ENCODE measurements at regions not wholly inside any gene's neighbourhood (a gene's known extent, or its start where the extent isn't known, plus 50 kb on each side); places are given as distances from the start of the nearest gene placed in this dataset.
"Not testable (repeated sequence)": the region's sequence is repeated elsewhere in the genome, so short reads cannot be mapped to it uniquely, and the experiment has no call there.

DNA sequence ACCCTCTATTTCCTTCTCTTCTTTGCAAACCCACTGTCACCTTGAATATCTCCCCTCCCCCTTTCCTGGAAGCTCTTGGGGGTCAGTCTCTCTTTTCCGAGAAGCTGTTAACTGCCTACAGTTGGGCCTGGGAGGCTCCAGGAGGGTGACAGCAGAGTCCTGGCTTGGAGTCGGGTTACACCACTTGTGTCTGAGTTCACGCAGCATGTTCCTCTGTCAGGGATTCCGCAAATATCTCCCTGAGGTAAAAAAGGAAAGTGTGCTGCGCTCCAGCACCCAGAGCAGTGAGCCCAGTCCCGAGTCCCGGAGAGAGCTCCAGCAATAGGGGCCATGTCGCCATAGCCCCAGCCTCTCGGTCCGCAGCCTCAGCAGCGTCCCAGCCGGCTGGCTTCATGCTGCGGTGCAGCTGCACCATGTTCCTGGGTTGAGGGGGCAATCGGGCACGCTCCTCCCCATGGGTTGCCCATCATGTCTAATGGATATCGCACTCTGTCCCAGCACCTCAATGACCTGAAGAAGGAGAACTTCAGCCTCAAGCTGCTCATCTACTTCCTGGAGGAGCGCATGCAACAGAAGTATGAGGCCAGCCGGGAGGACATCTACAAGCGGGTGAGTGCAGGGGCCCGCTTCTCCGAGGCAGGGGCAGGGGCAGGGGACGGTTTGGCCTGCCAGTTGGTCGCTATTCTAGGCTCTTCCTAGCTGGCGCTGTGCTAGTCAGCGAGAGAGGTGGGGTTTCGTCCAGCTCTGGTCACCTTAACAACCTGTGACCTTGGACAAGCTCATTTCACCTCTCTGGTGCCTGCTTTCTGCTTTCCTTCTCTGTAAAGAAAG is 101.3 kb upstream of the SEC22B start:
- H3K4me1 Mint-ChIP-seq; H3K4me1 ChIP-seq (ENCODE audit: control insufficient read depth in 2 of 2, insufficient read depth in 2 of 2, low read length in 2 of 2); H3K4me3 ChIP-seq (ENCODE audit: control extremely low read depth in 1 of 5, extremely low read depth in 1 of 5, insufficient read depth in 1 of 5, low read depth in 2 of 5, low read length in 4 of 5); ATAC-seq (ENCODE audit: low read depth); DNase-seq; H3K27me3 Mint-ChIP-seq; H3K36me3 ChIP-seq (replicated peaks in 1 of 2; ENCODE audit: control extremely low read depth in 1 of 2, control insufficient read depth in 1 of 2, extremely low read depth in 1 of 2, insufficient read depth in 2 of 2, low read length in 1 of 2); intact Hi-C loops (cut with micrococcal nuclease); H3K9ac ChIP-seq (ENCODE audit: low read length); CTCF ChIA-PET; H3K27ac Mint-ChIP-seq; H3K27me3 ChIP-seq (replicated peaks in 1 of 4; ENCODE audit: control extremely low read depth in 1 of 4, control insufficient read depth in 3 of 4, insufficient read depth in 4 of 4, low read length in 3 of 4); H3K9me3 ChIP-seq (ENCODE audit: control extremely low read depth in 1 of 3, control insufficient read depth in 2 of 3, insufficient read depth in 1 of 3, low read length in 2 of 3); H3K9me3 Mint-ChIP-seq (ENCODE audit: insufficient read depth); H2AFZ ChIP-seq (ENCODE audit: insufficient read depth, low read depth, low read length, poor library complexity, severe bottlenecking); H4K20me1 ChIP-seq (ENCODE audit: control insufficient read depth, insufficient read depth, low read length, poor library complexity, severe bottlenecking); H3K27ac ChIP-seq (ENCODE audit: low read length in 2 of 2); POLR2A ChIA-PET; H3K79me2 ChIP-seq (ENCODE audit: control insufficient read depth, insufficient read depth, low read length); H3K4me3 Mint-ChIP-seq; H3K4me2 ChIP-seq (replicated peaks; ENCODE audit: low read depth, low read length, poor library complexity, severe bottlenecking): not testable (repeated sequence)
- no CpG with 5 or more reads among the region's 26 CpGs for WGBS (ENCODE audit: insufficient coverage)

DNA sequence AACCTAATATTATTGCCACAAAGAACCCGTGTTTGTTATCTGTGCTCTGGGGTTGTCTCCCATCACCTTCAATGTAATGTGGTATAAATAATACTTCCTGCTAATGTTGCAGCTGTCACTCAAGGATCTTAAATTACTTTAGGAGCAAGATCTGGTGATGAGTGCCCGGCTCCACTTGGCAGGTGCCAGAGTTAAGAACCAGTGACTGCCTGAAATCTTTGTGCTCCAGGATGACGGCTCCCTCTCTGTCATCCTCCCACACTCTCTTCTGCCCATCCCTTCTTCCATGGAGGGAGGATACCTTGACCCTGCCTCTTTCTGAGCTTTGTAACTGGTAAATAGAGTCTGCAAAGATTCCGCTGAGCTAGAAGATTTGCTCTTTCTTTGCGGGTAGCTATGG is 100.4 kb upstream of the SEC22B start:
- H3K4me3 ChIP-seq (ENCODE audit: control extremely low read depth in 1 of 5, extremely low read depth in 1 of 5, insufficient read depth in 1 of 5, low read depth in 2 of 5, low read length in 4 of 5); ATAC-seq (ENCODE audit: low read depth); H3K9ac ChIP-seq (ENCODE audit: low read length); CTCF ChIA-PET; H3K4me1 Mint-ChIP-seq; H4K20me1 ChIP-seq (ENCODE audit: control insufficient read depth, insufficient read depth, low read length, poor library complexity, severe bottlenecking); H3K27ac Mint-ChIP-seq; intact Hi-C loops (cut with micrococcal nuclease); H3K4me1 ChIP-seq (ENCODE audit: control insufficient read depth in 2 of 2, insufficient read depth in 2 of 2, low read length in 2 of 2); H2AFZ ChIP-seq (ENCODE audit: insufficient read depth, low read depth, low read length, poor library complexity, severe bottlenecking); H3K27me3 Mint-ChIP-seq; H3K79me2 ChIP-seq (ENCODE audit: control insufficient read depth, insufficient read depth, low read length); H3K4me3 Mint-ChIP-seq; POLR2A ChIA-PET; H3K4me2 ChIP-seq (replicated peaks; ENCODE audit: low read depth, low read length, poor library complexity, severe bottlenecking); H3K9me3 Mint-ChIP-seq (ENCODE audit: insufficient read depth); DNase-seq; H3K27me3 ChIP-seq (replicated peaks in 1 of 4; ENCODE audit: control extremely low read depth in 1 of 4, control insufficient read depth in 3 of 4, insufficient read depth in 4 of 4, low read length in 3 of 4); H3K9me3 ChIP-seq (ENCODE audit: control extremely low read depth in 1 of 3, control insufficient read depth in 2 of 3, insufficient read depth in 1 of 3, low read length in 2 of 3); H3K27ac ChIP-seq (ENCODE audit: low read length in 2 of 2); H3K36me3 ChIP-seq (replicated peaks in 1 of 2; ENCODE audit: control extremely low read depth in 1 of 2, control insufficient read depth in 1 of 2, extremely low read depth in 1 of 2, insufficient read depth in 2 of 2, low read length in 1 of 2): not testable (repeated sequence)
- no CpG with 5 or more reads among the region's 5 CpGs for WGBS (ENCODE audit: insufficient coverage)

DNA sequence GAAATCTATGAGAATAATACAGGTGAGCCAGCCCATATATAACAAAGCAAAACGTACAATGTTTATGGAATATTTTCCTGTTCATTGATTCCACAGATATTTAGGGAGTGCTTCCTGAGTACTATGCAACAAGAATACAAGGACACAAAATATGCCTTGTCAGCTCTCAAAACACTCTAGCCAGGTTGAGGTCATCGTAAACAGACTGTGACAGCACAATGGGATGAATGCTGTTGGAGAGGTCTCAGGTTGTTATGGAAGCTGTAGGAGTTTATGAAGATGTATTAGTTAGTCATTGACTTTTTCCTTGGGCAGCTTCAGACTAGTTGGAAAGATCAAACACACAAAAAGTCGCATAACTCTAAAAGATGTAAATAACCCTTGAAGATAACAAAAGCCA is 98.1 kb upstream of the SEC22B start:
- not testable (repeated sequence) for H3K4me2 ChIP-seq (replicated peaks; ENCODE audit: low read depth, low read length, poor library complexity, severe bottlenecking); H3K9me3 ChIP-seq (ENCODE audit: control extremely low read depth in 1 of 3, control insufficient read depth in 2 of 3, insufficient read depth in 1 of 3, low read length in 2 of 3)

DNA sequence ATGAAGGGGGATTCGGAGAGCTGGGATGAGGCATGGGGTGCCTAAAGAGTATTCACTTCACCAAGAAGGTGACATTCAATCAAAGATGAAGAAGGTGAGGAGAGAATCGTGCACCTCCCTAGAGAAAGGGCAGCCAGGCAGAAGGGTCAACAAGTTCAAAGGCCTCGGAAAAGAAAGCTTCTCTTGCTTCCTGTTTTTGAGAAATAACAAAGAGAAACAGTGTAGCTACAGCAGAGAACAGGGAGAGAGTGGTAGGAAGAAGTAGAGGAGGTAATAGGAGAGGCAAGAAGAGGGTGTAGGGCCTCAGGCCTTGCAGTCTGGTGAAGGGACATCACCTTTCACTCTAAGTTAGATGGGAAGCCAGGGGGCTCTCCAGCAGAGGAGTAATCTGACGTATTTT is 97.0 kb upstream of the SEC22B start:
- H3K27ac ChIP-seq (ENCODE audit: low read length in 2 of 2); H2AFZ ChIP-seq (ENCODE audit: insufficient read depth, low read depth, low read length, poor library complexity, severe bottlenecking); H3K27ac Mint-ChIP-seq; H3K27me3 Mint-ChIP-seq; H3K36me3 ChIP-seq (replicated peaks in 1 of 2; ENCODE audit: control extremely low read depth in 1 of 2, control insufficient read depth in 1 of 2, extremely low read depth in 1 of 2, insufficient read depth in 2 of 2, low read length in 1 of 2); H3K4me3 Mint-ChIP-seq; H3K9ac ChIP-seq (ENCODE audit: low read length); H3K4me1 ChIP-seq (ENCODE audit: control insufficient read depth in 2 of 2, insufficient read depth in 2 of 2, low read length in 2 of 2); POLR2A ChIA-PET; H3K9me3 Mint-ChIP-seq (ENCODE audit: insufficient read depth); H3K9me3 ChIP-seq (ENCODE audit: control extremely low read depth in 1 of 3, control insufficient read depth in 2 of 3, insufficient read depth in 1 of 3, low read length in 2 of 3); H3K4me2 ChIP-seq (replicated peaks; ENCODE audit: low read depth, low read length, poor library complexity, severe bottlenecking); H3K27me3 ChIP-seq (replicated peaks in 1 of 4; ENCODE audit: control extremely low read depth in 1 of 4, control insufficient read depth in 3 of 4, insufficient read depth in 4 of 4, low read length in 3 of 4); CTCF ChIA-PET; H4K20me1 ChIP-seq (ENCODE audit: control insufficient read depth, insufficient read depth, low read length, poor library complexity, severe bottlenecking); H3K4me1 Mint-ChIP-seq; ATAC-seq (ENCODE audit: low read depth); H3K79me2 ChIP-seq (ENCODE audit: control insufficient read depth, insufficient read depth, low read length); DNase-seq; intact Hi-C loops (cut with micrococcal nuclease); H3K4me3 ChIP-seq (ENCODE audit: control extremely low read depth in 1 of 5, extremely low read depth in 1 of 5, insufficient read depth in 1 of 5, low read depth in 2 of 5, low read length in 4 of 5): not testable (repeated sequence)
- 11% methylated on average over 2 of the region's 4 CpGs for WGBS (ENCODE audit: insufficient coverage)

More for the DNA sequence above, 98.1 kb upstream of the SEC22B start:
- H3K27ac ChIP-seq (ENCODE audit: low read length in 2 of 2); intact Hi-C loops (cut with micrococcal nuclease); DNase-seq; H3K27me3 ChIP-seq (replicated peaks in 1 of 4; ENCODE audit: control extremely low read depth in 1 of 4, control insufficient read depth in 3 of 4, insufficient read depth in 4 of 4, low read length in 3 of 4); H3K9ac ChIP-seq (ENCODE audit: low read length); H3K79me2 ChIP-seq (ENCODE audit: control insufficient read depth, insufficient read depth, low read length); H3K4me3 ChIP-seq (ENCODE audit: control extremely low read depth in 1 of 5, extremely low read depth in 1 of 5, insufficient read depth in 1 of 5, low read depth in 2 of 5, low read length in 4 of 5); H4K20me1 ChIP-seq (ENCODE audit: control insufficient read depth, insufficient read depth, low read length, poor library complexity, severe bottlenecking); H3K4me3 Mint-ChIP-seq; POLR2A ChIA-PET; H3K27ac Mint-ChIP-seq; H3K9me3 Mint-ChIP-seq (ENCODE audit: insufficient read depth); H3K4me1 ChIP-seq (ENCODE audit: control insufficient read depth in 2 of 2, insufficient read depth in 2 of 2, low read length in 2 of 2); ATAC-seq (ENCODE audit: low read depth); H3K36me3 ChIP-seq (replicated peaks in 1 of 2; ENCODE audit: control extremely low read depth in 1 of 2, control insufficient read depth in 1 of 2, extremely low read depth in 1 of 2, insufficient read depth in 2 of 2, low read length in 1 of 2); H2AFZ ChIP-seq (ENCODE audit: insufficient read depth, low read depth, low read length, poor library complexity, severe bottlenecking); H3K4me1 Mint-ChIP-seq; CTCF ChIA-PET; H3K27me3 Mint-ChIP-seq: not testable (repeated sequence)
- WGBS (ENCODE audit: insufficient coverage): no CpG with 5 or more reads among the region's 3 CpGs

All from B cell (primary cell).